ENCODE measurements at regions not wholly inside any gene's neighbourhood (a gene's known extent, or its start where the extent isn't known, plus 50 kb on each side); places are given as distances from the start of the nearest gene placed in this dataset.

GRCh38 chr13:111519490-111520170 lies 199.2 kb downstream of the TEX29 start:
- Histone ChIP-seq H3K36me3 (ENCODE audit: low read depth) (no peaks in the 10 kb centered on the region), H3K4me1 (ENCODE audit: low read depth) (no peaks in the 10 kb centered on the region), H3K4me3 (no peak overlapping the region), H3K9me3 (no peaks in the 10 kb centered on the region)
- intact Hi-C loops (cut with DNase I, micrococcal nuclease): no loop called here
- no peak for ATAC-seq
- TF ChIP-seq CTCF (IDR thresholded peaks at IDR 0.05): no peak
- peak in 1 of 3 donors; percentile 29 for DNase-seq

GRCh38 chr13:111521030-111521429 lies 200.6 kb downstream of the TEX29 start:
- Histone ChIP-seq H3K4me3 (no peak overlapping the region), H3K4me1 (ENCODE audit: low read depth) (no peaks in the 10 kb centered on the region), H3K9me3 (no peaks in the 10 kb centered on the region), H3K36me3 (ENCODE audit: low read depth) (no peaks in the 10 kb centered on the region)
- DNase-seq (peak in 1 of 3 donors; percentile 34), ATAC-seq (no peak)
- intact Hi-C loops (cut with DNase I, micrococcal nuclease): no loop called here
- TF ChIP-seq CTCF (IDR thresholded peaks at IDR 0.05): no peak

- no peaks in the 10 kb centered on the region for H3K36me3 ChIP-seq (ENCODE audit: low read depth)
- TF ChIP-seq CTCF (IDR thresholded peaks at IDR 0.05): no peak
- DNase-seq: peak in 1 of 3 donors; percentile 26
- H3K4me1 ChIP-seq (ENCODE audit: low read depth): no peaks in the 10 kb centered on the region
- H3K4me3 ChIP-seq: no peak overlapping the region
- no peak for ATAC-seq
- H3K9me3 ChIP-seq: no peaks in the 10 kb centered on the region
- intact Hi-C loops (cut with DNase I, micrococcal nuclease): no loop called here
Measured at GRCh38 chr13:111521691-111522229, 201.3 kb downstream of the TEX29 start.

- Histone ChIP-seq H3K4me3 (no peak overlapping the region), H3K4me1 (ENCODE audit: low read depth) (no peaks in the 10 kb centered on the region), H3K36me3 (ENCODE audit: low read depth) (no peaks in the 10 kb centered on the region), H3K9me3 (no peaks in the 10 kb centered on the region)
- DNase-seq (no peak), ATAC-seq (no peak)
- no peak for TF ChIP-seq CTCF (IDR thresholded peaks at IDR 0.05)
- intact Hi-C loops (cut with DNase I, micrococcal nuclease): no loop called here
Measured at GRCh38 chr13:111525320-111526118, 205.1 kb downstream of the TEX29 start.

- H3K4me3 ChIP-seq: no peak overlapping the region
- intact Hi-C loops (cut with DNase I, micrococcal nuclease): no loop called here
- DNase-seq (peak in 1 of 3 donors; percentile 14), ATAC-seq (no peak)
- no peak for TF ChIP-seq CTCF (IDR thresholded peaks at IDR 0.05)
- no peaks in the 10 kb centered on the region for H3K9me3 ChIP-seq
- no peaks in the 10 kb centered on the region for H3K4me1 ChIP-seq (ENCODE audit: low read depth)
- H3K36me3 ChIP-seq (ENCODE audit: low read depth): no peaks in the 10 kb centered on the region
Measured at GRCh38 chr13:111526922-111527321, 206.5 kb downstream of the TEX29 start.

Data from mucosa of descending colon (tissue), 3 donors.